AG09309 (cell line): ENCODE measurements at regions not wholly inside any gene's neighbourhood (a gene's known extent, or its start where the extent isn't known, plus 50 kb on each side); places are given as distances from the start of the nearest gene placed in this dataset.
A peak's percentile ranks its signal among the peaks of the same experiment; 100 is the strongest.
"Not testable (repeated sequence)": the region's sequence is repeated elsewhere in the genome, so short reads cannot be mapped to it uniquely, and the experiment has no call there.

Source experiments
- DNase-seq: peaks from one replicate; pipeline ENCODE4 v3.0.0-alpha.2; 2010; ENCODE audit warnings: low read depth
- H3K4me3 ChIP-seq: 2 replicates; pipeline ENCODE4 v1.5.1; 2011; ENCODE audit warnings: mild to moderate bottlenecking, low read depth, low read length, moderate library complexity; ENCODE audit not compliant: control insufficient read depth
- CTCF ChIP-seq: IDR thresholded peaks from 2 replicates; pipeline ENCODE4 v1.5.1; 2011; ENCODE audit warnings: mild to moderate bottlenecking, low read depth, low read length, inconsistent platforms; ENCODE audit not compliant: insufficient read depth, control insufficient read depth; ENCODE audit errors: missing control alignments

- no peak for DNase-seq
- H3K4me3 ChIP-seq, result no peak overlapping the region
- TF ChIP-seq CTCF, result no peak
Measured at GRCh38 chr1:227420147-227420546, 101.9 kb upstream of the CDC42BPA start.

GRCh38 chr1:227417756-227418480 is 99.6 kb upstream of the CDC42BPA start:
- no peak for DNase-seq
- TF ChIP-seq CTCF, result no peak
- no peak overlapping the region for H3K4me3 ChIP-seq

- H3K4me3 ChIP-seq, result no peak overlapping the region
- no peak for TF ChIP-seq CTCF
- DNase-seq, result peak; percentile 68
Measured at GRCh38 chr1:227416156-227416830, 98.0 kb upstream of the CDC42BPA start.

- no peak for TF ChIP-seq CTCF
- no peak overlapping the region for H3K4me3 ChIP-seq
- DNase-seq, result no peak
Measured at GRCh38 chr1:227415115-227415790, 97.0 kb upstream of the CDC42BPA start.

GRCh38 chr1:227411066-227411465 is 92.8 kb upstream of the CDC42BPA start:
- no peak overlapping the region for H3K4me3 ChIP-seq
- no peak for DNase-seq
- no peak for TF ChIP-seq CTCF

- not testable (repeated sequence) for H3K4me3 ChIP-seq, DNase-seq
Measured at GRCh38 chr1:227406332-227406731, 88.0 kb upstream of the CDC42BPA start.

GRCh38 chr1:227403535-227403934 is 85.2 kb upstream of the CDC42BPA start:
- no peak overlapping the region for H3K4me3 ChIP-seq
- TF ChIP-seq CTCF, result no peak
- DNase-seq, result no peak
